GM12891 (cell line): ENCODE measurements at regions not wholly inside any gene's neighbourhood (a gene's known extent, or its start where the extent isn't known, plus 50 kb on each side); places are given as distances from the start of the nearest gene placed in this dataset.

Source experiments
- PAX5 ChIP-seq: IDR thresholded peaks from 2 replicates; pipeline ENCODE4 v1.6.1; 2011; ENCODE audit warnings: low read length, moderate library complexity, mild to moderate bottlenecking; ENCODE audit not compliant: insufficient read depth, severe bottlenecking
- POLR2A ChIP-seq: IDR thresholded peaks from 2 replicates; pipeline ENCODE4 v1.6.1; 2011; ENCODE audit warnings: low read depth, low read length, control low read depth
- POLR2AphosphoS5 ChIP-seq: IDR thresholded peaks from 2 replicates; pipeline ENCODE4 v1.6.1; 2011; ENCODE audit warnings: low read depth, low read length, control low read depth
- POU2F2 ChIP-seq: IDR thresholded peaks from 2 replicates; pipeline ENCODE4 v1.6.1; 2011; ENCODE audit warnings: low read depth, mild to moderate bottlenecking, control low read depth, low read length, moderate library complexity
- SPI1 ChIP-seq: IDR thresholded peaks from 2 replicates; pipeline ENCODE4 v1.6.1; 2011; ENCODE audit warnings: low read depth, low read length, control low read depth
- TAF1 ChIP-seq: IDR thresholded peaks from 2 replicates; pipeline ENCODE4 v1.6.1; 2011; ENCODE audit warnings: low read depth, low read length, control low read depth

DNA sequence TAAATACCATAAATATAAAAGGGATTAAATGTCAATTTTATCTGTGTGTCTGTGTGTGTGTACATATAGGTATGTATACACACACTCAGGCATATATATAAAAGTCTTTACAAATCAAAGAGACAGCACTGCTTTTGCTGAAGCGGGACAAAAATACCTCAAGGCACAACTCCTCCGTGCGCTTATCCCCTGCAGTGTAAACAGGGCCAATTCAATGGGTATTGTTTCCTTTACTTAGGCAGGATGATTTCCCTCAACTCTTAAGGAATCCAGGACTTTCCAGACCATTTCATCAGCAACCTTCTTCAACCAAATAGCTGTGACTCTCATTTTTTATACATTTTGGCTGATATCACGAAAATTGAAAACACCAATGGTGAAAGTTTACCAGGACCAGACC is 227.7 kb downstream of the CRPPA start:
- TF ChIP-seq TAF1 (no peak), POLR2A (no peak), POLR2AphosphoS5 (no peak), PAX5 (no peak), SPI1 (no peak), POU2F2 (no peak)
